GM12891 (cell line): ENCODE measurements at regions not wholly inside any gene's neighbourhood (a gene's known extent, or its start where the extent isn't known, plus 50 kb on each side); places are given as distances from the start of the nearest gene placed in this dataset.
"Not testable (repeated sequence)": the region's sequence is repeated elsewhere in the genome, so short reads cannot be mapped to it uniquely, and the experiment has no call there.

ENCODE experiments used
- DNase-seq: peaks from one replicate; pipeline ENCODE4 v3.0.0; 2011; ENCODE audit warnings: low spot score; ENCODE audit not compliant: insufficient read length
- FAIRE-seq: peaks from 2 replicates; lab custom pipeline; 2011; peaks lifted over from hg19 to GRCh38; lab: Jason Lieb, UNC
- PAX5 ChIP-seq: IDR thresholded peaks from 2 replicates; pipeline ENCODE4 v1.6.1; 2011; ENCODE audit warnings: low read length, moderate library complexity, mild to moderate bottlenecking; ENCODE audit not compliant: insufficient read depth, severe bottlenecking
- POLR2A ChIP-seq: IDR thresholded peaks from 2 replicates; pipeline ENCODE4 v1.6.1; 2011; ENCODE audit warnings: low read depth, low read length, control low read depth
- POLR2AphosphoS5 ChIP-seq: IDR thresholded peaks from 2 replicates; pipeline ENCODE4 v1.6.1; 2011; ENCODE audit warnings: low read depth, low read length, control low read depth
- POU2F2 ChIP-seq: IDR thresholded peaks from 2 replicates; pipeline ENCODE4 v1.6.1; 2011; ENCODE audit warnings: low read depth, mild to moderate bottlenecking, control low read depth, low read length, moderate library complexity
- SPI1 ChIP-seq: IDR thresholded peaks from 2 replicates; pipeline ENCODE4 v1.6.1; 2011; ENCODE audit warnings: low read depth, low read length, control low read depth
- TAF1 ChIP-seq: IDR thresholded peaks from 2 replicates; pipeline ENCODE4 v1.6.1; 2011; ENCODE audit warnings: low read depth, low read length, control low read depth

GRCh38 chr2:107548216-107548615 lies 278.5 kb upstream of the RGPD4 start:
- FAIRE-seq (no peak), DNase-seq (no peak)
- no peak for TF ChIP-seq POU2F2
- TF ChIP-seq POLR2A = no peak
- no peak for TF ChIP-seq SPI1
- no peak for TF ChIP-seq PAX5
- TF ChIP-seq TAF1 = no peak
- TF ChIP-seq POLR2AphosphoS5 = no peak

DNA sequence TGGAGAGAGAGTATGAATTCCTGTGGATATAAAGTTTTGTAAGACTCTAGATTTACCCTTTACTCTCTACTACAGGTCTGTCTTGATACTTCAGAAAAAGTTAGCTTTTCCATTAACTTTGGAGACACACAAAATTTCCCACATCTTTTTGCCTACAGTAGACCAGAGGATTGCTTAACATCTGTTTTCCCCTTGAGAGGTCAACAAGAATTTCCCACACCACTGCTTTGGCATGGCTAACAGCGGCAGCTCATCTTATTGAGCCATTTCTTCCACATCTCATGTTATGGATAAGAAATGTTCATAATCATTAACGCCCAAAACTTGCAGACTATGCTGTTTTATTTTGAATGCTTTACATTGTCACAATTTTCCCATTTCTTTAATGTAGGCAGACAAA lies 273.6 kb upstream of the RGPD4 start:
- TF ChIP-seq POLR2AphosphoS5 (no peak), PAX5 (no peak), POLR2A (no peak), SPI1 (no peak), TAF1 (no peak), POU2F2 (no peak)
- no peak for FAIRE-seq
- no peak for DNase-seq

- no peak for DNase-seq
- no peak for FAIRE-seq
Observed at GRCh38 chr2:107553539-107553938, 273.2 kb upstream of the RGPD4 start.

GRCh38 chr2:107556038-107556627 lies 270.6 kb upstream of the RGPD4 start:
- FAIRE-seq = no peak

More at GRCh38 chr2:107553539-107553938, 273.2 kb upstream of the RGPD4 start:
- no peak for TF ChIP-seq SPI1
- no peak for TF ChIP-seq PAX5
- no peak for TF ChIP-seq POLR2A
- TF ChIP-seq TAF1 = no peak
- TF ChIP-seq POLR2AphosphoS5 = no peak
- TF ChIP-seq POU2F2 = no peak

GRCh38 chr2:107558295-107558694 lies 268.4 kb upstream of the RGPD4 start:
- no peak for FAIRE-seq
- TF ChIP-seq TAF1 (no peak), PAX5 (no peak), SPI1 (no peak), POLR2A (no peak), POLR2AphosphoS5 (no peak), POU2F2 (no peak)

More at GRCh38 chr2:107556038-107556627, 270.6 kb upstream of the RGPD4 start:
- DNase-seq = no peak
- TF ChIP-seq POU2F2 (no peak), POLR2A (no peak), SPI1 (no peak), POLR2AphosphoS5 (no peak), TAF1 (no peak), PAX5 (no peak)

DNA sequence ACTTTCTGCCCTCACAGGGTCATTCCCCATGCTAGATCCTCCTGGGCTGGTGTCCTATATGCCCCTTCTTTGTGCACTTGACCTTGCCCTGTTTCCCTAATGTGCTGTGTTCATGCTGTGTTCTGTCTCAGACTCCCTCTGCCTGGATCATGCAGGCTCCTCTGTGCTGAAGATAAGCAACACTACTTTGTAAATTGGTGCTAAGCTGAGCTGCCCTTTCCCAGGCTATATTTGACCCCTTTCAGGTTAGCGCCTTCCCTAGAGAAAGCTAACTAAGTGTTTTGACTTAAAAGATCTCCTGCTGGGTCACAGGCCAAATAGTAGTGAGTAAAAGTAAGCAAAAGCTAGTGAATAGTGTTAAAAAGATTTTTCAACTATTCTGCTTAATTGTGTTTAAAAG lies 257.2 kb upstream of the RGPD4 start:
- FAIRE-seq = no peak

More at GRCh38 chr2:107558295-107558694, 268.4 kb upstream of the RGPD4 start:
- DNase-seq = no peak

GRCh38 chr2:107570876-107571275 lies 255.8 kb upstream of the RGPD4 start:
- TF ChIP-seq POU2F2 (no peak), POLR2A (no peak), POLR2AphosphoS5 (no peak), SPI1 (no peak), PAX5 (no peak), TAF1 (no peak)
- no peak for FAIRE-seq
- DNase-seq = no peak

More for the DNA sequence above, 257.2 kb upstream of the RGPD4 start:
- DNase-seq = no peak
- no peak for TF ChIP-seq PAX5
- TF ChIP-seq TAF1 = no peak
- TF ChIP-seq SPI1 = no peak
- TF ChIP-seq POLR2AphosphoS5 = no peak
- TF ChIP-seq POLR2A = no peak
- no peak for TF ChIP-seq POU2F2

DNA sequence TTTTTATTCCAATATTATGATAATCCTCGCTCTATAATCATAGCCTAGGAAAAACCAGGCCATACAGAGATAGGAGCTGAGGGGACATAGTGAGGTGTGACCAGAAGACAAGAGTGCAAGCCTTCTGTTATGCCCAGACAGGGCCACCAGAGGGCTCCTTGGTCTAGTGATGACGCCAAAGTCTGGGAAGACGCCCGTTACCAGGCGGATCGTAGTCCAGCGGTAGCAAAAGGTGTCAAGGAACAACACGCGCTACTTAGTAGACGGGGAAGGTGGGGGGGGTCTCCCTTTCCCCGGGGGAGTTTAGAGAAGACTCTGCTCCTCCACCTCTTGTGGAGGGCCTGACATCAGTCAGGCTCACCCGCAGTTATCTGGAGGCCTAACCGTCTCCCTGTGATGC lies 253.8 kb upstream of the RGPD4 start:
- not testable (repeated sequence) for DNase-seq

GRCh38 chr2:107576991-107577390 lies 249.7 kb upstream of the RGPD4 start:
- FAIRE-seq (no peak), DNase-seq (no peak)
- TF ChIP-seq POLR2A (no peak), TAF1 (no peak), SPI1 (no peak), PAX5 (no peak), POLR2AphosphoS5 (no peak)

More for the DNA sequence above, 253.8 kb upstream of the RGPD4 start:
- not testable (repeated sequence) for FAIRE-seq

DNA sequence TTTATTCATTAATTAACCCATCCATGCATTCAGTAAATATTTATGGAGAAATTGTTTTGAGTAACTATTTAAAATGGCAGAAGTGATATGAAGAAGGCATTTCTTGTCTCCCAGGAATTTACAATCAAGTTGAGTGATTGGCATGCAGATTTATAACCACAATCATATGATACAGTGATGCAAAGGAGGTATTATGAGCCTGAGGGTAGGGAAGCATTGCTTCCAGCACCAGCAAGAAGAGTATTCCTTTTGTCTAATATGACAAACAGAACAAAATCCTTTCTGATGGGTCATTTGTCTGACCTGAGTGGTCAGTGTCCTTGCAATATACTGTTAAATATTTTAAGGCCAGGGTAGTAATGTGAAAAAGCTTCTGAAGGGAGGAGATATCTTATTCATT lies 244.2 kb upstream of the RGPD4 start:
- TF ChIP-seq TAF1 (no peak), SPI1 (no peak), POU2F2 (no peak), PAX5 (no peak), POLR2AphosphoS5 (no peak), POLR2A (no peak)

GRCh38 chr2:107584577-107584976 lies 242.1 kb upstream of the RGPD4 start:
- FAIRE-seq (no peak), DNase-seq (no peak)
- TF ChIP-seq POLR2A (no peak), POLR2AphosphoS5 (no peak), PAX5 (no peak), POU2F2 (no peak), SPI1 (no peak)

More for the DNA sequence above, 244.2 kb upstream of the RGPD4 start:
- DNase-seq (no peak), FAIRE-seq (no peak)
